Right kidney (tissue), 1 donor: ENCODE measurements at regions not wholly inside any gene's neighbourhood (a gene's known extent, or its start where the extent isn't known, plus 50 kb on each side); places are given as distances from the start of the nearest gene placed in this dataset.

ENCODE experiments used
- DNase-seq: peaks from one replicate; pipeline ENCODE4 v3.0.0-alpha.2; 2016

- no peak for DNase-seq
Observed at GRCh38 chr1:201589186-201589585, 50.3 kb downstream of the NAV1 start.

- no peak for DNase-seq
Observed at GRCh38 chr1:201590474-201590873, 51.5 kb downstream of the NAV1 start.

- no peak for DNase-seq
Observed at GRCh38 chr1:201591348-201591747, 52.4 kb downstream of the NAV1 start.

GRCh38 chr1:201591981-201592380, 53.1 kb downstream of the NAV1 start:
- no peak for DNase-seq

GRCh38 chr1:201593200-201593921, 54.4 kb downstream of the NAV1 start:
- no peak for DNase-seq

- DNase-seq: peak; percentile 49
Observed at GRCh38 chr1:201594575-201595245, 55.8 kb downstream of the NAV1 start.

- DNase-seq: no peak
Observed at GRCh38 chr1:201595381-201595780, 56.5 kb downstream of the NAV1 start.

- no peak for DNase-seq
Observed at GRCh38 chr1:201596101-201596868, 57.4 kb downstream of the NAV1 start.

- no peak for DNase-seq
Observed at GRCh38 chr1:201597551-201598230, 58.8 kb downstream of the NAV1 start.

- DNase-seq: no peak
Observed at GRCh38 chr1:201598396-201598795, 59.5 kb downstream of the NAV1 start.

- no peak for DNase-seq
Observed at GRCh38 chr1:201598973-201599372, 60.0 kb downstream of the NAV1 start.

GRCh38 chr1:201599548-201599947, 60.6 kb downstream of the NAV1 start:
- no peak for DNase-seq

GRCh38 chr1:201602413-201603265, 63.7 kb downstream of the NAV1 start:
- DNase-seq: no peak

GRCh38 chr1:201603613-201604232, 64.8 kb downstream of the NAV1 start:
- DNase-seq: no peak

GRCh38 chr1:201605385-201606010, 66.6 kb downstream of the NAV1 start:
- DNase-seq: no peak

GRCh38 chr1:201606096-201606495, 67.2 kb downstream of the NAV1 start:
- no peak for DNase-seq

GRCh38 chr1:201606623-201607022, 67.7 kb downstream of the NAV1 start:
- DNase-seq: no peak

GRCh38 chr1:201608635-201609395, 69.9 kb downstream of the NAV1 start:
- DNase-seq: no peak

GRCh38 chr1:201609661-201610318, 70.9 kb downstream of the NAV1 start:
- DNase-seq: no peak
